OCI-LY3 (cell line): ENCODE measurements at regions not wholly inside any gene's neighbourhood (a gene's known extent, or its start where the extent isn't known, plus 50 kb on each side); places are given as distances from the start of the nearest gene placed in this dataset.

Experiments used
- CTCF ChIP-seq: fragments of 200-600, 300-600 bp; sonication (generic); IDR thresholded peaks from 2 replicates; pipeline ENCODE4 v1.5.1; 2014; ENCODE audit warnings: antibody characterized with exemption, low read length, low read depth
- EZH2phosphoT487 ChIP-seq: fragments of 200-600 bp; shearing (Covaris generic); IDR thresholded peaks from 2 replicates; pipeline ENCODE4 v1.6.1; 2018; ENCODE audit warnings: antibody characterized with exemption, mixed run types, low read depth

- TF ChIP-seq CTCF: no peak
- TF ChIP-seq EZH2phosphoT487: no peak
Observed at GRCh38 chr10:31741473-31741872, 187.2 kb downstream of the ARHGAP12 start.
